Heart right ventricle (tissue), 16 donors: ENCODE measurements at regions not wholly inside any gene's neighbourhood (a gene's known extent, or its start where the extent isn't known, plus 50 kb on each side); places are given as distances from the start of the nearest gene placed in this dataset.

Experiments used
- ATAC-seq, 8 donors: fragments of 200-7000 bp; cut with Tn5 transposase; one replicate each; pipeline ENCODE4 v1.9.1; 2020; ENCODE audit warnings: mild to moderate bottlenecking in 8 of 8, moderate library complexity in 8 of 8, moderate number of reproducible peaks in 1 of 8
- DNase-seq, 2 donors: peaks; one replicate each; pipeline ENCODE4 v3.0.0-alpha.2; 2020
- H3K27ac ChIP-seq, 10 donors: fragments of 200-600 bp; sonication (generic) in 2 of 10; one replicate each; pipeline versions ENCODE4 v1.5.0 to v1.8.0; 2020 to 2022; ENCODE audit warnings: mild to moderate bottlenecking in 3 of 10
- H3K27me3 ChIP-seq, 7 donors: fragments of 200-600 bp; one replicate each; pipeline ENCODE4 v1.8.0; 2021 to 2022; ENCODE audit warnings: mild to moderate bottlenecking in 2 of 7
- H3K36me3 ChIP-seq, 9 donors: fragments of 200-600 bp; sonication (generic) in 1 of 9; one replicate each; pipeline versions ENCODE4 v1.5.0 to v1.8.0; 2020 to 2022; ENCODE audit warnings: mild to moderate bottlenecking in 2 of 9
- H3K4me1 ChIP-seq, 9 donors: fragments of 200-600 bp; sonication (generic) in 1 of 9; one replicate each; pipeline versions ENCODE4 v1.5.0 to v1.8.0; 2020 to 2022; ENCODE audit warnings: mild to moderate bottlenecking in 4 of 9
- H3K4me3 ChIP-seq, 10 donors: fragments of 200-600 bp; sonication (generic) in 2 of 10; one replicate each; pipeline versions ENCODE4 v1.5.0 to v1.8.0; 2020 to 2022; ENCODE audit warnings: mild to moderate bottlenecking in 7 of 10, moderate library complexity in 2 of 10
- H3K9me3 ChIP-seq, 11 donors: fragments of 200-600 bp in 10 of 11; sonication (generic) in 2 of 11; one replicate each; pipeline versions ENCODE4 v1.5.0 to v1.8.0; 2013 to 2022; ENCODE audit warnings: mild to moderate bottlenecking in 2 of 11, control low read depth in 1 of 11, moderate library complexity in 1 of 11
- WGBS, 2 donors: extraction: QIAGEN DNeasy Blood & Tissue Kit; methylation state at CpG; one replicate each; pipeline ENCODE4 v1.1.7; 2013; ENCODE audit warnings: inconsistent platforms in 1 of 2; 5-methylcytosine and 5-hydroxymethylcytosine counted together
- intact Hi-C, 10 donors: fragments of 100-400 bp; cut with DNase I; formaldehyde crosslinking; loops; one replicate each; pipeline versions ENCODE4 v1.11.1 to v1.14.2; 2022
- TF ChIP-seq, protein P1 (sequence below), 9 donors: fragments of 200-600 bp; sonication (generic) in 2 of 9; IDR thresholded peaks; one replicate each; pipeline versions ENCODE4 v1.5.0 to v1.8.0; 2021 to 2022; ENCODE audit warnings: antibody characterized with exemption in 9 of 9, mild to moderate bottlenecking in 5 of 9, moderate library complexity in 1 of 9
- donor health status: Arrhythmogenic right ventricular cardiomyopathy.
- donor health status: ischemic (EF 13 %, LVEDD 7.1; RV severe dilation, severe dysfunction).
- donor health status: healthy with polysubstance abuse.
- donor health status: DM: no; HTN: yes; CAD: no.
- donor health status: DM: no; HTN: no; CAD: no.
- donor health status: ischemic (EF 25% LVEDD 6.9; RV normal size, moderate dysfunction).
- donor health status: ischemic (EF 25% LVEDD 5.7; RV mildly dilated, moderate dysfunction).
- donor health status: healthy.
- donor health status: DM: yes; HTN: yes; CAD: no.
- donor health status: Ischemic cardiomyopathy.
- donor health status: ischemic (EF 35%, LVEDD 5.7; RV mildly dilated, moderate dysfunction).
- donor health status: nonischemic (EF 11% LVEDD 7.7; RV severe dilation, severe dysfunction).
- donor health status: DM: yes; HTN: yes; CAD: no.
- donor health status: PGD.
- donor health status: ischemic (EF 29% LVEDD 5.4; RV normal size, mild dysfunction).
- donor health status: nonischemic (EF 23%, LVEDD 6.1; RV moderate dilation, normal function).

DNA sequence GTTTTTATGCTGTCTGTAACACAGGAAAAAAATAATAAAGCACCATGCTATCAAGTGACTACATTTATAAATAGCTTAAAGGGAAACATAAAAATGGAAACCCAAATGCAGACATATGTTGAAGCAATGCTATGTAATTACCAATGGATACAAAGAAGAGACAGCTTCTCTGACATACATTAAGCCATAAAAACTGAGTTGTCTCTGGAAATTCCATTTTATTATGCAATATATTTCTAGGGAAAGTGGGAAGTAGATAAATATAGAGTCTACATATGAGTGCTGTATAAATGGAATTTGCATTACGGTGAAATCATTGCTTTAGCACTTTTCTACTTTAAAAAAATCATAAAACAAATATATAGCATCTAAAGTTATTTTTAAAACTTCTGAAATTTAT is 135.2 kb upstream of the COL11A1 start:
- no peak for ATAC-seq

DNA sequence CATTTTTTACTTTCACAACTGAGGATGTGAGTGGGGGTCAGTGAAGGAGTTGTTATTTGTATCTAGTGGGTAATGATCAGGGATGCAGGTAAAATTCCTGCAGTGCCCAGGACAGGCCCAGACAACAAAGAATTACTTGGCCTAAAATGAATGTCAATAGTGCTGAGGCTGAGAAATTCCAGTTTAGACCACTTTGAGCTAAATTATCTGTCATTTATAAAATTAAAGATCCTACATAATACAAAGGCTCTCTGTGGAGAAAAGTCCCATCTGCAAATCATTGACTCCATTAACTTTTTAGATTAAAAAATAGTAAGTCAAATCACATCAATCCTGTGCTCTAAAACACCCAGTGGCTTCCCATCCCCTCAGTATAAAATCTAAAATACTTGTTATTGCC is 130.7 kb upstream of the COL11A1 start:
- TF ChIP-seq, protein P1, sequence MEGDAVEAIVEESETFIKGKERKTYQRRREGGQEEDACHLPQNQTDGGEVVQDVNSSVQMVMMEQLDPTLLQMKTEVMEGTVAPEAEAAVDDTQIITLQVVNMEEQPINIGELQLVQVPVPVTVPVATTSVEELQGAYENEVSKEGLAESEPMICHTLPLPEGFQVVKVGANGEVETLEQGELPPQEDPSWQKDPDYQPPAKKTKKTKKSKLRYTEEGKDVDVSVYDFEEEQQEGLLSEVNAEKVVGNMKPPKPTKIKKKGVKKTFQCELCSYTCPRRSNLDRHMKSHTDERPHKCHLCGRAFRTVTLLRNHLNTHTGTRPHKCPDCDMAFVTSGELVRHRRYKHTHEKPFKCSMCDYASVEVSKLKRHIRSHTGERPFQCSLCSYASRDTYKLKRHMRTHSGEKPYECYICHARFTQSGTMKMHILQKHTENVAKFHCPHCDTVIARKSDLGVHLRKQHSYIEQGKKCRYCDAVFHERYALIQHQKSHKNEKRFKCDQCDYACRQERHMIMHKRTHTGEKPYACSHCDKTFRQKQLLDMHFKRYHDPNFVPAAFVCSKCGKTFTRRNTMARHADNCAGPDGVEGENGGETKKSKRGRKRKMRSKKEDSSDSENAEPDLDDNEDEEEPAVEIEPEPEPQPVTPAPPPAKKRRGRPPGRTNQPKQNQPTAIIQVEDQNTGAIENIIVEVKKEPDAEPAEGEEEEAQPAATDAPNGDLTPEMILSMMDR (IDR thresholded peaks at IDR 0.05) = no peak
- no peaks in the 10 kb centered on the region for H3K27me3 ChIP-seq
- intact Hi-C loops = no loop called here
- DNase-seq (no peak), ATAC-seq (no peak)
- no peaks in the 10 kb centered on the region for H3K4me1 ChIP-seq
- no peak overlapping the region for H3K27ac ChIP-seq
- H3K9me3 ChIP-seq = peaks cover 0 to 7% (median 0%) of the 10 kb centered on the region in 11 donors
- no peaks in the 10 kb centered on the region for H3K36me3 ChIP-seq
- no peak overlapping the region for H3K4me3 ChIP-seq

More for the DNA sequence above, 135.2 kb upstream of the COL11A1 start:
- no peak overlapping the region for H3K4me3 ChIP-seq
- H3K27ac ChIP-seq = no peak overlapping the region
- DNase-seq = no peak
- WGBS, 2 donors = 89 to 92% methylated on average over 1 of the region's 1 CpG
- intact Hi-C loops = no loop called here
- TF ChIP-seq, protein P1 (IDR thresholded peaks at IDR 0.05) = no peak
- H3K36me3 ChIP-seq = no peaks in the 10 kb centered on the region
- no peaks in the 10 kb centered on the region for H3K27me3 ChIP-seq
- H3K4me1 ChIP-seq = no peaks in the 10 kb centered on the region
- H3K9me3 ChIP-seq = no peaks in the 10 kb centered on the region

DNA sequence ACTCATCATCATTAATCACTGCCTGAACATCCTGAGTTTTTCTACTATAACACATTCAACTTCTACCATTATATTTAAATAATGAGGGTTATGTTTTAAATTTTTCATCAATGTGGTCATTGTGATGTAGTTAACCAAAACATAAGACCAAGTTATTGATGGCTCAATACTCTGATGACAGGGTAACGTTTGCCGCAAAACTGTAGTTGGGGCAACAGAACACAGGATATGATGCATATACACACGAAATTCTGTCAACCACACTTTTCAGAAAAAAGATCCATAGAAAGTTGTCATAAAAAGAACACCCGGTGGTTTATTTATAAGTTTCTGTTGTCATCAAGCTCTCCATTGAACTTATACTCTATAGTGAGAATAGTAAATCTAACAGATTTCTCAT is 121.7 kb upstream of the COL11A1 start:
- ATAC-seq = no peak
- no peaks in the 10 kb centered on the region for H3K4me1 ChIP-seq
- H3K36me3 ChIP-seq = no peaks in the 10 kb centered on the region
- no peak for DNase-seq
- TF ChIP-seq, protein P1 (IDR thresholded peaks at IDR 0.05) = no peak
- H3K9me3 ChIP-seq = no peaks in the 10 kb centered on the region
- no peak overlapping the region for H3K27ac ChIP-seq
- no peaks in the 10 kb centered on the region for H3K27me3 ChIP-seq
- no peak overlapping the region for H3K4me3 ChIP-seq
- intact Hi-C loops = no loop called here
- 78 to 89% methylated on average over 4 of the region's 4 CpGs for WGBS, 2 donors

DNA sequence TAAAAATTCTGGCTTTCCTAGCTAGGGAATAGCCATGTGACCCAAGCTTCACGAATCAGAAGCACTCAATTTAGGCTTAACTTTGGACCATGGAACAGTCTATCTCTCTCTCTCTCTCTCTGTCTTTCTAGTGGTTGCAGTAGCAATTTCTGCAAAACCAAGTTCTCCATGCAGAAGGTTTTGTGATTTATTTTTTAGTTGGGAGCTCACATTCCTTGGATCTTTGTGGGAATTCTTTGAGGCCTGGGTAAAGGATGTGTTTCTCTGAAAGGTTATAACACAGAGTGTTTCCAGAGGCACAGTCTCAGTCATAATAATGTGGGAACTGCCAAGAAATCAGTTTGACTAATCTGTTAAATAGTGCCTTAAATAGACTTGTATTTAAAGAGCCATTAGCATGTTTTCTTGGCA is 112.3 kb upstream of the COL11A1 start:
- 53 to 65% methylated on average over 1 of the region's 1 CpG for WGBS, 2 donors
- Histone ChIP-seq H3K36me3 (no peaks in the 10 kb centered on the region), H3K4me3 (no peak overlapping the region), H3K4me1 (no peaks in the 10 kb centered on the region), H3K27me3 (no peaks in the 10 kb centered on the region), H3K9me3 (no peaks in the 10 kb centered on the region), H3K27ac (no peak overlapping the region)
- TF ChIP-seq, protein P1 (IDR thresholded peaks at IDR 0.05) = no peak
- no peak for ATAC-seq
- intact Hi-C loops = no loop called here
- no peak for DNase-seq

DNA sequence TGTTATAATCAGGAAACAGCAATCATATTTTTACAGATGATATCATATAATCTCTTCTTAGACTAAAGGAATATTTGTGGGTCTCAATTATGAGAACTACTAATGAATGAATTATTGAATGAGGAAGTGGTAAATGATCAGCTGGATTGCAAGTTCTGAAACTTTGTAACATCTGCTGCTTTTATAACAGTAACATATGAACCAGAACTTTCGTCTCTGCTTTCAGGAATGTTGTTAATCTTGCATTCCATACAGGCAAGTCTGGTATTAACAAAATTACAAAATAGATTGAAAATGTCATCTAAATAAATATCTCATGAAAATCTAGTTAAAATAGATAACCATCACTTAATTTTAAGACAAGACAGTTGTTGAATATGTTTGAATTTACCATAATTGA is 110.5 kb upstream of the COL11A1 start:
- WGBS, 2 donors = 63 to 76% methylated on average over 1 of the region's 1 CpG
- intact Hi-C loops = no loop called here
- Histone ChIP-seq H3K36me3 (no peaks in the 10 kb centered on the region), H3K4me3 (no peak overlapping the region), H3K9me3 (no peaks in the 10 kb centered on the region), H3K4me1 (no peaks in the 10 kb centered on the region), H3K27me3 (no peaks in the 10 kb centered on the region), H3K27ac (no peak overlapping the region)
- ATAC-seq = no peak
- TF ChIP-seq, protein P1 (IDR thresholded peaks at IDR 0.05) = no peak
- DNase-seq = no peak
